LHCN-M2 (cell line): ENCODE measurements at regions not wholly inside any gene's neighbourhood (a gene's known extent, or its start where the extent isn't known, plus 50 kb on each side); places are given as distances from the start of the nearest gene placed in this dataset.
"Not testable (repeated sequence)": the region's sequence is repeated elsewhere in the genome, so short reads cannot be mapped to it uniquely, and the experiment has no call there.

Experiments
- DNase-seq: peaks from one replicate; pipeline ENCODE4 v3.0.0-alpha.2; 2012; ENCODE audit warnings: low read depth

GRCh38 chr17:72571813-72572396 lies 451.1 kb downstream of the SOX9 start:
- DNase-seq: no peak

- DNase-seq: no peak
Observed at GRCh38 chr17:72572604-72573491, 452.0 kb downstream of the SOX9 start.

- not testable (repeated sequence) for DNase-seq
Observed at GRCh38 chr17:72573492-72573801, 452.6 kb downstream of the SOX9 start.

GRCh38 chr17:72574675-72575510 lies 454.1 kb downstream of the SOX9 start:
- no peak for DNase-seq

- peak; percentile 35 for DNase-seq
Observed at GRCh38 chr17:72575542-72576233, 454.9 kb downstream of the SOX9 start.

- no peak for DNase-seq
Observed at GRCh38 chr17:72576289-72576759, 455.5 kb downstream of the SOX9 start.

GRCh38 chr17:72578817-72579470 lies 458.1 kb downstream of the SOX9 start:
- no peak for DNase-seq

- DNase-seq: no peak
Observed at GRCh38 chr17:72579990-72580320, 459.1 kb downstream of the SOX9 start.

- no peak for DNase-seq
Observed at GRCh38 chr17:72580321-72581127, 459.7 kb downstream of the SOX9 start.

GRCh38 chr17:72587156-72587555 lies 466.3 kb downstream of the SOX9 start:
- DNase-seq: no peak

GRCh38 chr17:72587773-72588511 lies 467.1 kb downstream of the SOX9 start:
- DNase-seq: no peak

GRCh38 chr17:72588561-72588960 lies 467.7 kb downstream of the SOX9 start:
- DNase-seq: no peak

- peak; percentile 50 for DNase-seq
Observed at GRCh38 chr17:72588961-72589360, 468.1 kb downstream of the SOX9 start.

GRCh38 chr17:72590382-72590781 lies 469.6 kb downstream of the SOX9 start:
- DNase-seq: peak; percentile 55

GRCh38 chr17:72590882-72591281 lies 470.1 kb downstream of the SOX9 start:
- DNase-seq: no peak

GRCh38 chr17:72591289-72592241 lies 470.7 kb downstream of the SOX9 start:
- DNase-seq: peak; percentile 37

- DNase-seq: peak; percentile 76
Observed at GRCh38 chr17:72592242-72592966, 471.6 kb downstream of the SOX9 start.

- no peak for DNase-seq
Observed at GRCh38 chr17:72592967-72593325, 472.1 kb downstream of the SOX9 start.
